ENCODE measurements at regions not wholly inside any gene's neighbourhood (a gene's known extent, or its start where the extent isn't known, plus 50 kb on each side); places are given as distances from the start of the nearest gene placed in this dataset.
"Not testable (repeated sequence)": the region's sequence is repeated elsewhere in the genome, so short reads cannot be mapped to it uniquely, and the experiment has no call there.

DNA sequence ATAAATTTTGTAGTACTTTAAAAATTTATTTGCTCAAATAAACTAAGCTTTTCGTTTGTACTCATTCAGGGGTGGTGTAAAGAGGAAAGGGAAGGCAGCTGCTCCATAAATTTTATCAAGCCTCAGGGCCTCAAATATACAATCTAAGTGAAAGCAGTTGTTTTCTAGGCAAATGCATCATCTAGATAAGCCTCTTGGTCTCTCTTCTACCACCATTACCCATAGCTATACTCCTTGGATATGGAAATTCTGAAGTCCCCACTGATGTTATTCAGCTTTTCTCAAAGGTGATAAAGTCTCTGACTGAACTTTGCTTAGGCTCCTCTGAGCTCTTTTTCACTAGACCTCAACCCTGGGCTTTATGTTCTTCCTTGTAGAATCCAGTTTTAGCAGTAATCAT, 1313.1 kb downstream of the JRKL start:
- Histone ChIP-seq H3K79me2 (ENCODE audit: low read depth) (no peaks in the 10 kb centered on the region), H3K27me3 (no peaks in the 10 kb centered on the region), H3K27ac (no peak overlapping the region), H3K4me1 (no peaks in the 10 kb centered on the region), H3K9me3 (ENCODE audit: low read depth) (no peaks in the 10 kb centered on the region), H3F3A (ENCODE audit: low read depth) (no peaks in the 10 kb centered on the region), H3K9ac (no peak overlapping the region), H2AFZ (replicated peaks) (no peak overlapping the region), H4K20me1 (ENCODE audit: low read depth) (no peaks in the 10 kb centered on the region), H3K4me2 (no peak overlapping the region), H3K36me3 (no peaks in the 10 kb centered on the region), H3K4me3 (no peak overlapping the region)
- no peaks in the 10 kb centered on the region for H3K36me3 Mint-ChIP-seq
- TF ChIP-seq EZH2 (IDR thresholded peaks at IDR 0.05): no peak
- TF ChIP-seq, protein P1, sequence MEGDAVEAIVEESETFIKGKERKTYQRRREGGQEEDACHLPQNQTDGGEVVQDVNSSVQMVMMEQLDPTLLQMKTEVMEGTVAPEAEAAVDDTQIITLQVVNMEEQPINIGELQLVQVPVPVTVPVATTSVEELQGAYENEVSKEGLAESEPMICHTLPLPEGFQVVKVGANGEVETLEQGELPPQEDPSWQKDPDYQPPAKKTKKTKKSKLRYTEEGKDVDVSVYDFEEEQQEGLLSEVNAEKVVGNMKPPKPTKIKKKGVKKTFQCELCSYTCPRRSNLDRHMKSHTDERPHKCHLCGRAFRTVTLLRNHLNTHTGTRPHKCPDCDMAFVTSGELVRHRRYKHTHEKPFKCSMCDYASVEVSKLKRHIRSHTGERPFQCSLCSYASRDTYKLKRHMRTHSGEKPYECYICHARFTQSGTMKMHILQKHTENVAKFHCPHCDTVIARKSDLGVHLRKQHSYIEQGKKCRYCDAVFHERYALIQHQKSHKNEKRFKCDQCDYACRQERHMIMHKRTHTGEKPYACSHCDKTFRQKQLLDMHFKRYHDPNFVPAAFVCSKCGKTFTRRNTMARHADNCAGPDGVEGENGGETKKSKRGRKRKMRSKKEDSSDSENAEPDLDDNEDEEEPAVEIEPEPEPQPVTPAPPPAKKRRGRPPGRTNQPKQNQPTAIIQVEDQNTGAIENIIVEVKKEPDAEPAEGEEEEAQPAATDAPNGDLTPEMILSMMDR (IDR thresholded peaks at IDR 0.05): no peak
- no peak for TF ChIP-seq EZH2phosphoT487 (IDR thresholded peaks at IDR 0.05)
- DNase-seq (ENCODE audit: low spot score): no peak
- no peak overlapping the region for H3K27ac Mint-ChIP-seq
- no peaks in the 10 kb centered on the region for H3K9me3 Mint-ChIP-seq
- no peak overlapping the region for H3K4me3 Mint-ChIP-seq
- no peaks in the 10 kb centered on the region for H3K4me1 Mint-ChIP-seq
- no peaks in the 10 kb centered on the region for H3K27me3 Mint-ChIP-seq (ENCODE audit: insufficient read depth, low read depth)

DNA sequence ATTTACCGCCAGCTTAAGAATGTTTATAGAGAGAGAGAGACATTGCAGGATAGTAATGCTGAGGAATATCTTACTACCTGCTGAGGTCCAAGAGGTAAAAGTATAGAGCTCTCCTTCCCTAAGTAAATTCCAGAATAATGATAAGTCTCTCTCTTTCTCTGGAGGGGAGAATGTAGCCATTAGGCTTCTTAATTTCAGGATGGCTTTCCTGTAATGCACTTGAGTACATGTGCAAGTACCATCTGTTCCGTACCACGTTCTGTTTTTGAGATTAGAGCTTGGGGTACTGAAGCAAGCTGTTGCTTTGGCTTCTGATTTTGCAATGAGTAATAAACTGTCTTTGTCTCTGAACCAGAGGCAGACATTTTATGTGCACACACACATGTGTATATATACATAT, 1314.0 kb downstream of the JRKL start:
- H3K27ac Mint-ChIP-seq: no peak overlapping the region
- no peak overlapping the region for H3K27ac ChIP-seq
- no peaks in the 10 kb centered on the region for H3K27me3 Mint-ChIP-seq (ENCODE audit: insufficient read depth, low read depth)
- no peak overlapping the region for H3K4me3 ChIP-seq
- TF ChIP-seq, protein P1 (IDR thresholded peaks at IDR 0.05): no peak
- TF ChIP-seq EZH2phosphoT487 (IDR thresholded peaks at IDR 0.05): no peak
- no peak for TF ChIP-seq EZH2 (IDR thresholded peaks at IDR 0.05)
- H3K9me3 ChIP-seq (ENCODE audit: low read depth): no peaks in the 10 kb centered on the region
- no peaks in the 10 kb centered on the region for H3K27me3 ChIP-seq
- H3K4me2 ChIP-seq: no peak overlapping the region
- no peak overlapping the region for H2AFZ ChIP-seq (replicated peaks)
- H3K4me1 Mint-ChIP-seq: no peaks in the 10 kb centered on the region
- no peak overlapping the region for H3K9ac ChIP-seq
- no peaks in the 10 kb centered on the region for H4K20me1 ChIP-seq (ENCODE audit: low read depth)
- H3F3A ChIP-seq (ENCODE audit: low read depth): no peaks in the 10 kb centered on the region
- DNase-seq (ENCODE audit: low spot score): no peak
- no peak overlapping the region for H3K4me3 Mint-ChIP-seq
- H3K4me1 ChIP-seq: no peaks in the 10 kb centered on the region
- H3K36me3 Mint-ChIP-seq: no peaks in the 10 kb centered on the region
- H3K79me2 ChIP-seq (ENCODE audit: low read depth): no peaks in the 10 kb centered on the region
- no peaks in the 10 kb centered on the region for H3K9me3 Mint-ChIP-seq
- no peaks in the 10 kb centered on the region for H3K36me3 ChIP-seq

DNA sequence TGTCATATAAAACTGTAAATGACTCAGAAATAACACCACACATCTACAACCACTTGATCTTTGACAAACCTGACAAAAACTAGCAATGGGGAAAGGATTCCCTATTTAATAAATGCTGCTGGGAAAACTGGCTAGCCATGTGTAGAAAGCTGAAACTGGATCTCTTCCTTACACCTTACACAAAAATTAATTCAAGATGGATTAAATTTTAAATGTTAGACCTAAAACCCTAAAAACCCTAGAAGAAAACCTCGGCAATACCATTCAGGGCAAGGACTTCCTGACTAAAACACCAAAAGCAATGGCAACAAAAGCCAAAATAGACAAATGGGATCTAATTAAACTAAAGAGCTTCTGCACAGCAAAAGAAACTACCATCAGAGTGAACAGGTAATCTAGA, 1315.3 kb upstream of the CNTN5 start:
- H4K20me1 ChIP-seq (ENCODE audit: low read depth); H3K4me2 ChIP-seq; H3F3A ChIP-seq (ENCODE audit: low read depth); H3K27me3 ChIP-seq; H3K9me3 Mint-ChIP-seq; H3K79me2 ChIP-seq (ENCODE audit: low read depth); H3K4me1 Mint-ChIP-seq; H3K36me3 Mint-ChIP-seq; H3K27ac Mint-ChIP-seq; H3K4me3 ChIP-seq; H3K9me3 ChIP-seq (ENCODE audit: low read depth); H2AFZ ChIP-seq (replicated peaks); H3K27me3 Mint-ChIP-seq (ENCODE audit: insufficient read depth, low read depth); H3K36me3 ChIP-seq; H3K4me1 ChIP-seq; H3K9ac ChIP-seq; H3K4me3 Mint-ChIP-seq; H3K27ac ChIP-seq: not testable (repeated sequence)
- peak; percentile 10 for DNase-seq (ENCODE audit: low spot score)

DNA sequence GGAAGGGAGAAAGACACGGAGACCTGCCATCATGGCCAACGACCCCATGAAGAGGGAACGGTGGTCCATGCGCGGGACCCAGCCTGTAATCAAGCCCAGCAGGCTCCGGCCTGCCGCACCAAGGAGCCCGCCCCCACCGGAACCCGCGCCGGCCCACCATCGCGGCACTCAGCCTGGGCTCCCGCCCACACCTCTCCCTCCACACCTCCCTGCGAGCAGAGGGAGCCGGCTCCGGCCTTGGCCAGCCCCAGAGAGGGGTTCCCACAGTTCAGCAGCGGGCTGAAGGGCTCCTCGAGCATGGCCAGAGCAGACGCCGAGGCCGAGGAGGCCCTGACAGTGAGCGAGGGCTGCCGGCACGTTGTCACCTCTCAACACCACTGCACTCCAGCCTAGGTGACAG, 1302.8 kb upstream of the CNTN5 start:
- TF ChIP-seq, protein P1 (IDR thresholded peaks at IDR 0.05): no peak
- no peak for TF ChIP-seq EZH2 (IDR thresholded peaks at IDR 0.05)
- no peak for TF ChIP-seq EZH2phosphoT487 (IDR thresholded peaks at IDR 0.05)
- Mint-ChIP-seq H3K4me3 (no peak overlapping the region), H3K4me1 (peaks cover 14% of the 10 kb centered on the region), H3K9me3 (no peaks in the 10 kb centered on the region), H3K36me3 (no peaks in the 10 kb centered on the region), H3K27ac (no peak overlapping the region), H3K27me3 (ENCODE audit: insufficient read depth, low read depth) (no peaks in the 10 kb centered on the region)
- Histone ChIP-seq H3K4me1 (no peaks in the 10 kb centered on the region), H4K20me1 (ENCODE audit: low read depth) (no peaks in the 10 kb centered on the region), H3K27me3 (no peaks in the 10 kb centered on the region), H3K9ac (no peak overlapping the region), H3K36me3 (no peaks in the 10 kb centered on the region), H3K27ac (no peak overlapping the region), H3K79me2 (ENCODE audit: low read depth) (no peaks in the 10 kb centered on the region), H3K9me3 (ENCODE audit: low read depth) (no peaks in the 10 kb centered on the region), H2AFZ (replicated peaks) (no peak overlapping the region), H3K4me3 (no peak overlapping the region), H3F3A (ENCODE audit: low read depth) (no peaks in the 10 kb centered on the region), H3K4me2 (no peak overlapping the region)
- DNase-seq (ENCODE audit: low spot score): no peak
